GM21717 (cell line): ENCODE measurements at regions not wholly inside any gene's neighbourhood (a gene's known extent, or its start where the extent isn't known, plus 50 kb on each side); places are given as distances from the start of the nearest gene placed in this dataset.
"Not testable (repeated sequence)": the region's sequence is repeated elsewhere in the genome, so short reads cannot be mapped to it uniquely, and the experiment has no call there.

Experiments
- ATAC-seq: cut with Tn5 transposase; IDR thresholded peaks from one replicate; pipeline ENCODE4 v1.9.1; 2021; ENCODE audit warnings: mild to moderate bottlenecking, moderate library complexity; ENCODE audit not compliant: unreplicated experiment

DNA sequence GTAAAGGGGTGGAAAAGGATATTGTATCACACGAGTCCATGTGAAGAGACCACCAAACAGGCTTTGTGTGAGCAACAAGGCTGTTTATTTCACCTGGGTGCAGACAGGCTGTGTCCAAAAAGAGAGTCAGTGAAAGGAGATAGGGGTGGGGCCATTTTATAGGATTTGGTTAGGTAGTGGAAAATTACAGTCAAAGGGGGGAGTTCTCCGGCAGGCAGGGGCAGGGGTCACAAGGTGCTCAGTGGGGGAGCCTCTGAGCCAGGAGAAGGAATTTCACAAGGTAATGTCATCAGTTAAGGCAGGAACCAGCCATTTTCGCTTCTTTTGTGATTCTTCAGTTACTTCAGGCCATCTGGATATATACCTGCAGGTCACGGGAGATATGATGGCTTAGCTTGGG lies 104.7 kb upstream of the SPATS2L start:
- ATAC-seq, result not testable (repeated sequence)

GRCh38 chr2:200203381-200203827 lies 103.1 kb upstream of the SPATS2L start:
- ATAC-seq, result no peak

- no peak for ATAC-seq
These were observed 98.5 kb upstream of the SPATS2L start for GRCh38 chr2:200208041-200208440.

DNA sequence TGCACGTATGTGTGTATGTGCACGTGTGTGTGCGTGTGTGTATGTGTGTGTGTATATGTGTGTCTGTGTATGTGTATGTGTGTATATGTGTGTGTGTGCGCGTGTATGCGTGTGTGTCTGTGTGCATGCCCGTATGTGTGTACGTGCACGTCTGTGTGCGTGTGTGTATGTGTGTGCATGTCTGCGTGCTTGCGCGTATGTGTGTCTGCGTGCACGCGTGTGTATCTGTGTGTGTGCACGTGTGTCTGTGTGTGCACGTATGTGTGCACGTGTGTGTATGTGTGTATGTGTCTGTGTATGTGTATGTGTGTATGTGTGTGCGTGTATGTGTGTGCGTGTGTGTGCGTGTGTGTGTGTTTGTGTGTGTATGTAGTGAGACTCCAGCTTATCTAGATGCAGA lies 97.5 kb upstream of the SPATS2L start:
- no peak for ATAC-seq

DNA sequence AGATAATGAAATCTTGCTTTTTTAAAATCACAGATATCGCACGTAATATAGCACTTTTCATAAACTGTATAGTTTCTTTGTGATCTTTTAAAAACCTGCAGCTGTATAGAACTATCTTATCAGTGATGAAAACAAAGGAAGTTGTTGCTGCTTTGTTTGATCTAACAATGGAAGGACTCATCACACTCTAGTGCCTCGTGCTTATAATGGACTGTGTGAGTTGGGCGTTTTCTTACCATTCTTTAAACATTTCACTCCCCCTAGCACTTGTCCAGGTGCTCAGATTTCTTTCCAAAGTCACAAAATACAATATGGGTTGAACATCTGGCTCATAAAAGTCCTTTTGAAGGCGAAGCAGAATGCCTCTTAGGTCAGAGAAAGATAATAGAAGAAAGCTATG lies 94.8 kb upstream of the SPATS2L start:
- ATAC-seq, result no peak

- ATAC-seq, result no peak
These were observed 93.5 kb upstream of the SPATS2L start for GRCh38 chr2:200212862-200213425.

GRCh38 chr2:200216310-200216709 lies 90.2 kb upstream of the SPATS2L start:
- no peak for ATAC-seq

DNA sequence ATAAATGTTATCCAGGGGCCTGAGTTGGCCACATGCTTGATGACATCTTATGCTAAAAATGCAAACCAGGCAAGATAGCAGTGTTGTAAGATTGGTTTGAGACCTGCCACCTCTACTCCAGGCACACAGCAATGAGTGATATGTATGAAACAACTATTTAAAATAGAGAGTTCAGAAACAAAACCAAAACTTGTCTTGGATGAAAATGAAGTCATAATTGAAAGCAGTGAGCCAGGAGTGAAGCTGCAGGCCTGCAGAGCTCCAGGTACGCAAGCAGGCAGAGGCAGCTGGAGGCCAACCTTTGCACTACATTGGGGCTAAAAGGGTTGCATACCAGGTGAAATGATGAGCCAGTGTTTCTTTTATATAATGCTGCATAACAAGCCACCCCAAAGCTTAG lies 89.2 kb upstream of the SPATS2L start:
- no peak for ATAC-seq

DNA sequence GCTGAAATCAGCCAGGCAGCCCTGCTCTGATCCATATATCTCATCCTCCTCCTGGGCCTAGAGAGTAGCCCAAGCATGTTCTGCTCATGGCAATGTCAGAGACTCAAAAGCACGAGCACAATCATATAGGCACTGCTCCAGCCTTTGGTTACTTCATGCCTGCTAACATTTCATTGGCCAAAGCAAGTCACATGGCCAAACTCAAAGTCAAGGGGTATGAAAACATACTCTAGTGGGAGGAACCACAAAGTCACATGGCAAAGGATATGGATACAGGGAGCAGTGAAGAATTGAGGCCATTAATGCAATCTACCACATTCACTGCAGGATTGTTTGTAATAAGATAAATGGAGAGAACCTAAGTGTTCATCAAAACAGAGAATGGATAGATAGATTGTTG lies 87.8 kb upstream of the SPATS2L start:
- ATAC-seq, result no peak

DNA sequence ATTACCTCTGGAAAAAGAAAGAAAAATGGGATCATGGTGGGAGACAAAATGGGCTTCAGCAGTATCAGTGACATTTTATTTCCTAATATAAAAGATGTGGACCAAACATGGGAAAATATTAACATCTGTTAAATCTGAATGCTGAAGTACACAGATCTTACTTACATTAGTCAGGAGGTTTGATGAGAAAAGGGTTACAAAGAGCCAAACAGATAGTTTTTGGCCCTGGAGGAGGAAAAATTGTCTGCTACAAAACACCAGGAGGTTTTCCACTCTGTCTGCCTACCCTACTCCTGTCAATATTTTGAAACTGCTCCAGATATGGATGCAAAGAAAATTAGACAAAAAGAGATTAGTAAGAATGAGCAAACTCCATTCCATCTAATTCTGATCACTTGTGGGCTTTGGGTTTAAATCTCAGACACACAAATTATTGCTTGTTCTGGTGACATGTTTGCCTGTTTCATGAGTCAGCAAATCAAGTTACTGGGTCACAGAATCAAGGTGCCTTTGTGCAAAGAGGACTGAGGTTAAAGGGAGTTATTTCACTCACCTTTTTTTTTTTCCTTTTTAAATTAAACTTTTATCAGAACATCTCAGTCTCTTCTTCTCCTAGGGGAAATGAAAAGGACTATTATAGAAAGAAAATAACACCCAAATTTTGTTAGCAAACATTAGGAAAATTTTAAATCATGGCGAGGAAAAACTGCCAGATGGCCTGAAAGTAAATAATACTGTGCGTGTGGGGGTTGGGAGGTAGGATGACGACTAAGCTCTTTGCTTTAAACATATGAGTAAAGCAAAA lies 87.0 kb upstream of the SPATS2L start:
- no peak for ATAC-seq

DNA sequence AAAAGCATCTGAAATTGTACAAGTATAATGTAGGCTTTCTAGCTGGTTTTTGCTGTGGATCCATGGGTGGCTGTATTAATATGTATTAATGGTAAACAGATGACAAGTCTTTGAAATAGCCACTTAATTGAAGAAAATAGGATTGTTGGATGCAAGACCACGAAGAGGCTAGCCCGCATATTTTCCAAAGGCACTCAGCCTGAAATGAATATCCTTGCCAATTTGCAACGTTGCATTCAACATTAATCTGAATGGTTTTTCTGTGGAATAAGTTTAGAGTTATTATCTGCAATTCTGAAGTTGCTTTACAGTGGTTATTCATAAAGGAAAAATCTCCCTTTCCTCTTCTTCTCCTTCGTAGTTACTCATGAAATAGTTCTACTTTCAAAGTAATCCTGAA lies 86.2 kb upstream of the SPATS2L start:
- no peak for ATAC-seq

- no peak for ATAC-seq
These were observed 85.2 kb upstream of the SPATS2L start for GRCh38 chr2:200221055-200221955.

GRCh38 chr2:200222791-200223190 lies 83.7 kb upstream of the SPATS2L start:
- no peak for ATAC-seq

DNA sequence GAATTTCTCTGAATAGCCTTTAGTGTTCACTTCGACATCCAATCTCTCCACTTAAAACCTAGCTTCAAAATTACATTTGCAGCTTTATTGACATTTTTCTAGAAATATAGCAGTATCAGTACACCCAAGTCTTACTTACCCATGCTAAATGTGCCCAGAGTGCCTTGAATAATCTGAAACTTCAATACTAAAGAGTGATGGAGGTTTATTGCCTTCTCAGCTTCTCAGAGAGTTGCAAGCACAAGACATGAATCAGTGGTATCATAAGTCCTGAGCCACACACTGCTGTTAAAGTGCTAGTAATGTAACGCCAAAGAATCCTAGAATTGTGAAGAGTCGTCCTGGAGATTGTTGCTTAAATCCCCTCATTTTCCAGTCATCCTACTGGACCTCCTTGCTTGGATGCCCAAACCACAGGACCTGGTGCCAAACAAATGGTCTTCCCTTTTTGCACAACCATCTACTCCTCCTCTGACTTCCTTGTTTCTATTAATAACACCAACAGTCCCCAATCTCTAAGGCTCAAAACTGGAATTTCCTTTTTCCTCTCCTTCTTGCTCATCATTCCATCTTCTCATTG lies 83.2 kb upstream of the SPATS2L start:
- ATAC-seq, result no peak

- no peak for ATAC-seq
These were observed 80.5 kb upstream of the SPATS2L start for GRCh38 chr2:200225951-200226350.

GRCh38 chr2:200226451-200227426 lies 79.8 kb upstream of the SPATS2L start:
- no peak for ATAC-seq

- no peak for ATAC-seq
These were observed 75.8 kb upstream of the SPATS2L start for GRCh38 chr2:200230716-200231115.

DNA sequence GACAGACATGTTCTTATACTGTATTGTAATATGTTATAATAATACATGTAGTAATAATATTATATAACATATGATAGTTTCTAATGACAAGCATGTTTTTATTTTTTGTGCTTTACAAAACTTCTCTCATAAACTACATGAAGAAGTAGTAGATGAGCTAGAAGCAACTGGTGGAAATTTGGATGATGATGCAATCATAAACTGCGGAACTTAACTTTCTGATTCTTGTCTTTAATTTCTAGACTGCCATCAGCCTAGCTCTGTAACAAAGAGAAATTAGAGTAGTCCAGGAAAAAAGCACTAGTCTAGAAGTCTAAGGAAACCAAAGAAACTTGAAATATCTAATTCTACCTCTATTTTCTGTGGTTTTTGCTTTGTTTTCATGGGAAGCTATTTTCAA lies 71.0 kb upstream of the SPATS2L start:
- no peak for ATAC-seq

DNA sequence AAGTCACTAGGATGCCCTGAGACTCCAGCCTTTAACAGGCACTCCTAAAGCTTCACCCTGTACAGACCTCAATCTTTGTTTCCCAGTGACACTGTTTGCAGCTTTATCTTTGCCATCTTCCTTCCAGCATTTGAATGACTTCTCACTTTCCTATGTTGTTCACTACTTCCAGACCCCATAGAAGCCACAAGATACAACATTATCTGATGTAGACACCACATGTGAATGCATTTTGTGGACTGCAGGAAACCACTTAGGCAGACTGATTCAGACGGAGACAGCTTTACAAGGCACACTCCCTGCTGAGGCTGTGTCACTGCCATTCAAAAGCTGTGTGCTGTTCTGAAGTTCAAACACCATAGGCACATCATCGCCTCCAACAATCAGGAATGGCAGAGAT lies 67.3 kb upstream of the SPATS2L start:
- ATAC-seq, result no peak

DNA sequence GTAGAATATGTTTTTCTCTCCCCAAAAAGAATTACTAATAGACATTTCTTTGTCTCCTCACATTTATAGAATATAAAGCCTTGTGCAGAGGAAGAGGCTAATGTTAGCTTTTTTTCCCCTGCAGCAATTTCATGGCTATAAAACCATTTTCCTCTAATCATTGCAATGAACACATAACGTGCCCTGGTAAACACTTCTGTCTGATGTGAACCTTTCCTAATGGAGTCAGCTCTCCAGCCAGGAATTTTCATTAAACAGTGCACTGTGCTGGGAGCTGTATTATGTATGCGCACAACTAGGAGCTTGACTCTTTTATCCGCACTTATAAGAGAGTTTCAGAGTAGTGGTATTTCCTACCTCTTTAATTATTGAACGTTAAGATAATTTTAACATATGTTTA lies 63.9 kb upstream of the SPATS2L start:
- ATAC-seq, result no peak
